HG02973 (cell line): ENCODE measurements at regions not wholly inside any gene's neighbourhood (a gene's known extent, or its start where the extent isn't known, plus 50 kb on each side); places are given as distances from the start of the nearest gene placed in this dataset.

ENCODE experiments used
- ATAC-seq: cut with Tn5 transposase; IDR thresholded peaks from one replicate; pipeline ENCODE4 v1.9.1; 2021; ENCODE audit warnings: moderate library complexity; ENCODE audit not compliant: unreplicated experiment

GRCh38 chr9:14967450-14968321 is 57.5 kb upstream of the FREM1 start:
- no peak for ATAC-seq

GRCh38 chr9:14962193-14962882 is 52.1 kb upstream of the FREM1 start:
- no peak for ATAC-seq

- ATAC-seq: no peak
Measured at GRCh38 chr9:14961372-14962068, 51.3 kb upstream of the FREM1 start.

- no peak for ATAC-seq
Measured at GRCh38 chr9:14960881-14961280, 50.7 kb upstream of the FREM1 start.
